GM18499 (cell line): ENCODE measurements at regions not wholly inside any gene's neighbourhood (a gene's known extent, or its start where the extent isn't known, plus 50 kb on each side); places are given as distances from the start of the nearest gene placed in this dataset.

ENCODE experiments used
- ATAC-seq: cut with Tn5 transposase; IDR thresholded peaks from one replicate; pipeline ENCODE4 v1.9.1; 2021; ENCODE audit warnings: moderate number of reproducible peaks; ENCODE audit not compliant: insufficient read depth, unreplicated experiment

DNA sequence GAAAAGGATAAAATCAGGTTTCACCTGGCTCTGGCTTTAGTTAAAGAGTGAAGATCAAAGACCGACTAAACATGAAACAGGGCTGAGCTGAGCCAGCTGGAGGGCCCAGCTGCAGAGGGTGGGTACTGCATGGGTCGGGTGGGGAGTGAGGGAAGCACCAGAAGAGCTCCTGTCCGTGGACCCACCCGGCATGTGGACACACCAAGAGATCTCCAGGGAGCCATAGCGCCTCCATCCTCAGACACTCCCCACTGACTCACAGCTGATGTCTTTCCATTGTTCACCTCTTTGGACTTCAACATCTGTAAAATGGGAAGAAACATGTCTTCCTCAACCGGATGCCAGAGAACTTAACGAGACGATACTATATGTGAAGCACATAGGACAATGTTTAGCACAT lies 178.3 kb upstream of the KLHL29 start:
- no peak for ATAC-seq

GRCh38 chr2:23207871-23208270 lies 177.1 kb upstream of the KLHL29 start:
- ATAC-seq, result no peak

- no peak for ATAC-seq
These were observed 176.6 kb upstream of the KLHL29 start for GRCh38 chr2:23208339-23208738.

GRCh38 chr2:23209059-23209458 lies 175.9 kb upstream of the KLHL29 start:
- ATAC-seq, result no peak

DNA sequence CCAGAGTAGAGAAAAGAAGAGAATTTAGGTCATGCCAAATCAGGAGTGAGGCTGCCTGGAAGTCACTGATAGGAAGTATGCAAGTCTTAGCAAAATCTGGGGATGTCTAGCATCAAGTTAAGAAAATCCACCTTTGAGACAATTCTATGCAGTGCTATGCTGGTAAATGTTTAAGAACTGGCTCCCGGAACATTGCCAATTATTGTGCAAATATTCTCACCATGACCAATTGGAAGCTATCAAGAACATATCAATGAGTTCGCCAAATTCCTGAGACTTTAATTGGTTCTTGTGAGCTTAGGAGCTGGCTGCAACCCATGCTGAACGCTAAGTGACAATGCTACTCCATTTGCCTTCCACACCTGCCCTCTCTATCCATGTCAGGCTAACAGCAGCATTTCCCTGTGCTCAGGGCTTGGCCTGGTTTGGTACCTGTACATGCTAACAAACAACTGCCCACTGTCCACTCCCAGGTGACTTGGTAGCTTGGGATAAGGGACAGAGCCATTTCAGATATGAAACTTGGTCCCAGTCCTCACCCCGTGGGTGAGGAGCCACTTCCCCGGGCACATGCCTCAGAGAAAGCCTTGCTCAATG lies 172.9 kb upstream of the KLHL29 start:
- no peak for ATAC-seq

DNA sequence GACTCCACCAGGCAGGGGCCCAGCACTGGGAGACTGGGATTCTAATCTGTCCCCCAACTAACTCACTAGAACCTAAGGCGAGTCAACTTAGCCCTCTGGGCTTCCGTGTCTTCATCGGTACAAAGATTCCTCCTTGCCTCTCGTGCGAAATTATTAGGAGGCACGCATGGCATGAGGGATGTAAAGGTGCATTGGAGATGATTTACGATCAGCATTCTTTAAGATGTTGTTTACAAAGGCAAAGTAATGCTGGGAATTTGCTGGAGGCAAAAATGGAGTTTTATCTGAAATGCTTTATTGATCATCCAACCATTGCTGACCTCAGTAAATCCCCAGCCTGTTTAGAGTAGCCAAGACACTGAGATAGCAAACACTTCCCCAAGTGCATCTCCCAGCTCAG lies 171.8 kb upstream of the KLHL29 start:
- no peak for ATAC-seq

- ATAC-seq, result no peak
These were observed 170.0 kb upstream of the KLHL29 start for GRCh38 chr2:23215016-23215415.

DNA sequence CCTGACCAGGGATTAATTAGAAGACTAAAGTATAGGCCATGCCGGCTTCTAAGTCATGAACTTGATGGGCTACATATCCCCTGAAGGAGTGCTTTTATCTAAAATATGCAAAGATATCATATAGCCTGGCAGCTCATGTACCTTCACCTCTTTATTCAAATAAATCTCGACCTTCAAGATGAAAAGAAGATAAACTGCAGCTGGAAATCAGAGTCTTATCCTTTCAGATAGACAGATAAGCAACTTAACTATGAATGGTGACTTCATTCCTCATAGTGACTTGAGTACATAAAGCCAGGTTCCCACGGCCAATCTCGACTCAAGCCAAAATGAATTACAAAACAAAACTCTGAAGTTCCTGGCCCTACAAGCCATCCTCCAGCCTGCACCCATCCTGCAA lies 165.3 kb upstream of the KLHL29 start:
- ATAC-seq, result no peak

DNA sequence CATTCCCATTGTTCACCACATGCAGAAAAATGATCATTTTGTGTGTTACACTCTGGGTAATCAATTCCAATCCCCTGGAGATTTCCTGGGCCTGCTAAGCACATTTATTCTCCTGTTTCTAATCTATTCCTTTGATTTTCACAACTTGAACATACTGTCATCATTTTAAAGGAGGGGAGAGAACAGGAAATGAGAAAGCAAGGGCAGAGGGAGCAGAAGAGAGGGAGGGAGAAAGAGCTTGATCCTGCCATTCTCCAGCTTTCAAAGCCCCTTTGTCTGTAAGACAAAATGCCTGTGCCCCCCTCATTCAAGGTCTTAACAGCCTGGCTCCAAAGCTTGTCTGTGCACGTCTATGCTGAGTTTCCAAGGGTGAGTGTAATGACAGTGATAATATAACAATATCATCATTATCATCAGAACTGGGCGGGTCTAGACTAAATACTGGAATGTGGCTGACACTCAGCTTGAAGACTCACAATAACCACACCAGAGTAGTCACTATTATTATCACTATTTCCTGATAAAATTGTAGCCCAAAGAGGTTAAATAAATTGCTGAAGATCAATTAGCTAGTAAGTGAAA lies 164.4 kb upstream of the KLHL29 start:
- no peak for ATAC-seq

DNA sequence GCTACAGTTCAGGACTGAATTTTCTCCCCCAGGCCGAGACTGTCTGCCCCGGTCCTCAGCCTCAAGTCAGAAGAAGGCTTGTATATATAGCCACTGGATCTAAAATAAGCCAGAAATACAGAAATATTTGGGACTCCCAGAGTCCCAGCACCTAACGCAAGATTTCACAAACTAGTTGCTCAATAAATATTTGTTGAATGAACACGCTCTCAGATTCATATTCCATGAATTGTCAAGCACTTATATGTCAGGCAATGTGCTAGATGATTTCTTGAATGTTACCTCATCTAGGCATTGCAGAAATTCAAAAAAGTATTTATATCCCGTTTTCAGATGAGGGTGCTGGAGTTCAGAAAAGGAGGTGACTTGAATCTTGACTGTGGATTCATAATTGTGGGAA lies 163.7 kb upstream of the KLHL29 start:
- no peak for ATAC-seq

DNA sequence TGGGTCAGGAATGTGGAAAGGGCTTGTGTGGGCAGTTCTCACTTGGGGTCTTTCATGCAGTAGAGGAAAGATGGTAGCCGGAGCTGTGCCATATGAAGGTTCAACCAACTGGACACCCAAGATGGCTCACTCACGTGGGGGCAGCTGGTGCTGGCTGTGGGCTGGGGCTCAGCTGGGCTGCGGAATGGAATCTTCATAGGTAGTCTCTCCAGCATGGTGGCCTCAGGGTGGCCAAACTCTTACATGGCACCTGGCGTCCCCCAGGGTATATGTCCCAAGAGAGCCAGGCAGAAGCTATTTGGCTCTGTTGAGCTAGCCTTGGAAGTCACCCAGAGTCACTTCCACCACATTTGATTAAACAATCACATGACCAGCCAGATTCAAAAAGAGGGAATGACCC lies 163.1 kb upstream of the KLHL29 start:
- no peak for ATAC-seq

GRCh38 chr2:23230885-23231284 lies 154.1 kb upstream of the KLHL29 start:
- no peak for ATAC-seq

DNA sequence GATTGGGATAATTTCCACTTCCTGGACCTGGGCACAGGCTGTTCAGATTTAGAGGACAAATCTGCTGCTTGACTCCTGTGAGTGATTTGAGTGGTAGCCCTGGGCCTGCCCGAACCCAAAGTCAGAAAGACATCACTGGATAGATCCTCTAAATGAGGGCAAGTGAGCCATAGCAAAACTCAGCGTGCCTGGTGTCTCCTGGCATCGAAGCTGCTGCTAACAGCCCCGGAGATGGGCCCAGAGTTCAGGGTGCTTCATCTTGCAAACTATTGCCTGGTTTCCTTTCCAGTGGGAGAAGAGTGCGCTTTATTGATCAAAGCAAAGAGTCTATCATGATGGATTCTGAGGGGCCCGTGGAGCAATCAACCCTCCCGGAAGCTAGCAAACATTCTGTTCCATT lies 153.1 kb upstream of the KLHL29 start:
- no peak for ATAC-seq

DNA sequence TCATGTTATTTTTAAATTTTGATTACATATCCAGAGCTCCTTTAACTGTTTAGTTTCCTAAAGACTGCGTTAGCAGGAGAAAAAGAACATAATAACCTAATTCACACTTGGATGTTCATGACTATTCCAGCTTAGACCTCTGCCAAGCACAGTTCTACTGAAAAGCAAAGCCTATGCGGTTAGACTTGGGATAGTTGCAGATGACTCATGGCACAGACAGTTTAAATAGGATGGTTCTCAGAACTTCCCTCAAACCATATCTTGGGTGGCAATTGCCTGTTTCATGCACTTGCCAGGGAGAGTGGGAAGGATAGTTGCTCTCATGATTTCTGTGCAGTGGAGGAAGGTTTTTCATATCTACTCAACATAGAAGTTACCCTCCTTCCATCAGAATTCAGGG lies 149.7 kb upstream of the KLHL29 start:
- ATAC-seq, result no peak

DNA sequence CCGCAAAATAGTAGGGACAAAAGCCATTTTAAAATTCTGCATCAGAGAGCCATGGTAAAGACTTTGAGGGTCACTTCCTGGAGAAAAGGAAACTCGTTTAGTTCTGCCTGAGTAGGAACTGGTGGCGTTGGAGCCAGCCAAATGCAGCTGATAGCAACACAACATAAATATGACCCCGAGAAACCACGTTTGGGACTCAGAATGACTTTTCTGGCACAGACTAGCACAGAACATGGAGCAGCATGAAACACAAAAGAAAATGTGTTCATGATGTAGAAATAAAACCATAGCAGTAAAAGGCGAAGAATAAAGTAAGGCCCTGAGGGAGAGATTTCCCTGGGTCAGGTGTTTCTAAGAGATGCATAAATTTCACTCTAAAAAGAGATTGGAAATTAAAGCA lies 149.2 kb upstream of the KLHL29 start:
- ATAC-seq, result no peak

DNA sequence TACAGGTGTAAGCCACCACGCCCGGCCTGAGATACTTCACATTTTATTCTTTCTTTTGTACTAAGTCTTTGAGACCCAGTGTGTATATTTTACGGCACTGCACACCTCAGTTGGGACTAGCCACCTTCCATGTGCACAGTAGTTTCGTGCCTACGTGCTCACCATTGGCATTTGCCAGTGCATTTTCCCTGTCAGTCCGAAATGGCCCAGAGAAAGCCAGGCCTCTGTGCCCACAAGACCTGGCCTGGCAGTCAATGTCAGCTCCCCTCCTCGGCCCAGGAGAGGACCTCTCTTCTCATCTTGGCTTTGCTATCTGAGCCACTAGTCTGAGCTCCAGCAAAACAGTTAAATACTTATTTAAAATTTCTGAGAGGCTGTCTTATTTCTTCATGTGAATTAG lies 147.8 kb upstream of the KLHL29 start:
- ATAC-seq, result no peak

- ATAC-seq, result no peak
These were observed 146.8 kb upstream of the KLHL29 start for GRCh38 chr2:23238011-23238657.

GRCh38 chr2:23239374-23239773 lies 145.6 kb upstream of the KLHL29 start:
- ATAC-seq, result no peak

DNA sequence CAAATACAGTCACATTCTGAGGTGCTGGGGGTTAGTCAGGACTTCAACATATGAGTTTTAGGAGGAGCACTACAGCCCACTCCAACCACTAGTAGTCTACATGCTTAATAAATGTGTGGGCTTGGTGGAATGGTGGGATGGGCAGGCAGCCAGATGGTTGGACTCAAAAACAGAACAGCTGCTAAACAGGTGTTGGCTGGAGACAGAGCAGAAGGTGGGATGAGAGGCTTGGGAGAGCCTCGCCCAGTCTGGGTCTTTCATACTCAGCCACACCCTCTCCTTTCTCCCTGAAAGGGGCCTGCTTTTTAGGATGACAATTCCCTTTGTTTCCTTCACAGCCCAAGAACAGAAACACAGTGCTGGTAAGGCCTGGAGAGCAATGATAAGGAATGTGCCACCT lies 143.9 kb upstream of the KLHL29 start:
- no peak for ATAC-seq

DNA sequence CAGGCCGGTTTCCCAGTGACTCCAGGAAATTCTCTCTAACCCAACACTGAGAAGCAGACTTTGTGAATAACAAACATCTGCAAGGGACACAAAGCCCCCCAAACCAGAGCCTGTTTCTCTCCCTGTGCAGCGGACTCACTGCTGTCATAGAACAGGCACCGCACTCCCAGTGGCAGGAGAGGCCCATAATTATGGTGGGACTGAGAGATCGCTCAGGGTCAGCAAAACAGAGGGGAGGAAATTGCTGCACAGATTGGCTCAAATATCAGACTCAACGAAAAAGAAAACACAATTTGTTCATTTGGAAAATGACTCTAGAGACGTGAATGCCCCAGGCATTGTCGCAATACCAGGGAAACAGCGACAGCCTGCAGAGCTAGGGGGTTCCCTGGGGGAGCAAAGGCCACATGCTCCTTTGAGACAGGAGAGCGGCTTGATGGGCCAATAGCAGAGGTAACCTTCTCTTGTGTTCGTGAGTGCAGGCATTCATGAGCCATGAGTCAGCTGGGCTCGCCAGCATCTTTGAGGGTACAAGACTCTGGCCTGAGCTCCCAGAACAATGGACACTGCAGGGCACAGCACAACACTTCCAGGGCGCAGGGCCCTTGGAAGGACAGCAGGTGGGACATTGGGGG lies 143.3 kb upstream of the KLHL29 start:
- ATAC-seq, result no peak

GRCh38 chr2:23243073-23243659 lies 141.8 kb upstream of the KLHL29 start:
- no peak for ATAC-seq
